ENCODE measurements at regions not wholly inside any gene's neighbourhood (a gene's known extent, or its start where the extent isn't known, plus 50 kb on each side); places are given as distances from the start of the nearest gene placed in this dataset.

GRCh38 chr10:130333185-130333584, 197.0 kb downstream of the GLRX3 start:
- Histone ChIP-seq H3K9me2 (ENCODE audit: low read depth, low read length) (no peaks in the 10 kb centered on the region), H3K36me3 (ENCODE audit: insufficient read depth, low read length) (no peaks in the 10 kb centered on the region), H3F3A (ENCODE audit: insufficient read depth, low read length) (no peaks in the 10 kb centered on the region), H3K9me3 (ENCODE audit: low read length) (no peaks in the 10 kb centered on the region), H3K9ac (ENCODE audit: low read length) (no peak overlapping the region), H3K79me2 (ENCODE audit: insufficient read depth, low read length) (no peaks in the 10 kb centered on the region), H3K27ac (ENCODE audit: low read depth, low read length, poor library complexity, severe bottlenecking) (no peak overlapping the region), H3K4me3 (ENCODE audit: low read depth, low read length, poor library complexity, severe bottlenecking) (no peak overlapping the region), H2AFZ (ENCODE audit: low read length) (no peak overlapping the region), H3K27me3 (ENCODE audit: insufficient read depth, low read length) (no peaks in the 10 kb centered on the region), H4K20me1 (ENCODE audit: insufficient read depth, low read length) (no peaks in the 10 kb centered on the region), H3K4me1 (ENCODE audit: insufficient read depth, low read length, severe bottlenecking) (no peaks in the 10 kb centered on the region), H3K4me2 (ENCODE audit: low read length) (no peak overlapping the region)
- TF ChIP-seq, protein P1, sequence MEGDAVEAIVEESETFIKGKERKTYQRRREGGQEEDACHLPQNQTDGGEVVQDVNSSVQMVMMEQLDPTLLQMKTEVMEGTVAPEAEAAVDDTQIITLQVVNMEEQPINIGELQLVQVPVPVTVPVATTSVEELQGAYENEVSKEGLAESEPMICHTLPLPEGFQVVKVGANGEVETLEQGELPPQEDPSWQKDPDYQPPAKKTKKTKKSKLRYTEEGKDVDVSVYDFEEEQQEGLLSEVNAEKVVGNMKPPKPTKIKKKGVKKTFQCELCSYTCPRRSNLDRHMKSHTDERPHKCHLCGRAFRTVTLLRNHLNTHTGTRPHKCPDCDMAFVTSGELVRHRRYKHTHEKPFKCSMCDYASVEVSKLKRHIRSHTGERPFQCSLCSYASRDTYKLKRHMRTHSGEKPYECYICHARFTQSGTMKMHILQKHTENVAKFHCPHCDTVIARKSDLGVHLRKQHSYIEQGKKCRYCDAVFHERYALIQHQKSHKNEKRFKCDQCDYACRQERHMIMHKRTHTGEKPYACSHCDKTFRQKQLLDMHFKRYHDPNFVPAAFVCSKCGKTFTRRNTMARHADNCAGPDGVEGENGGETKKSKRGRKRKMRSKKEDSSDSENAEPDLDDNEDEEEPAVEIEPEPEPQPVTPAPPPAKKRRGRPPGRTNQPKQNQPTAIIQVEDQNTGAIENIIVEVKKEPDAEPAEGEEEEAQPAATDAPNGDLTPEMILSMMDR (IDR thresholded peaks at IDR 0.05; ENCODE audit: low read length): peak; percentile 12; the same call in 1 of the 2 replicates
- TF ChIP-seq EZH2 (IDR thresholded peaks at IDR 0.05; ENCODE audit: borderline replicate concordance, low read length): no peak

- no peak for TF ChIP-seq EZH2 (IDR thresholded peaks at IDR 0.05; ENCODE audit: borderline replicate concordance, low read length)
- TF ChIP-seq, protein P1 (IDR thresholded peaks at IDR 0.05; ENCODE audit: low read length): no peak
- no peaks in the 10 kb centered on the region for H4K20me1 ChIP-seq (ENCODE audit: insufficient read depth, low read length)
Measured at GRCh38 chr10:130335336-130335735, 199.1 kb downstream of the GLRX3 start.

DNA sequence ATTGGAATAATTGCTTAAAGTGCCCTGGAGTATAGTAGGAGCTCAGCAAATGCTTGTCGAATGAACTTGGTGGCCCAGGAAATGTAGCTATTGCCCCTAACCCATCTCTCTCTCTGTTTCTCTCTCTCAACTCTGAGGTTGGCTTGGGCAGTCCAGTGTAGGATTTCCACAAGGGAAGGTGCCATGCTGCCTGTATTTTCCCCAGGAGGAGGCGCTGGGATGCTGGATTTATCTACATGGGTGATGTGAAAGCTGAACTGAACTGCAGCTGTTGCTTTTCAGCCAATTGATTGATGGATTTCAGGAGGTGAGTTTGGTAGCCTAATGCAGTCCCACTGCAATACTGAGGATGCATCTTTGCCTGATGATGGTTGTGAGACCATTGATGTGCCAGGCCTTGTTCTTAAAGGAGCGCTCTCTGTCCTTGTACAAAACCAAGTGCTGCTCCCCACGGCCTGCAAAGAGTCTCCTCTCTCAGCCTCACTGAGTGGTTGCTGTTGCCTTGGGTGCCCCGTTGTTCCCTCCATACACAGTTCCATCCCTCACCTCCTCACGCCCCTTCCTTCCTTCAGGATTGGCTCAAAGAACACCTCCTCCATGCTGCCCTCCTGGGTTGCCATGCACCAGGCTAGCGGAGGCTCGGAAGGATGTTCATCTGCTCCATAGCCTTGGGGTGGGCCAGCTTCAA, 200.6 kb downstream of the GLRX3 start:
- Histone ChIP-seq H3K9me2 (ENCODE audit: low read depth, low read length) (no peaks in the 10 kb centered on the region), H3K79me2 (ENCODE audit: insufficient read depth, low read length) (no peaks in the 10 kb centered on the region), H3K27me3 (ENCODE audit: insufficient read depth, low read length) (no peaks in the 10 kb centered on the region), H3K9me3 (ENCODE audit: low read length) (no peaks in the 10 kb centered on the region), H2AFZ (ENCODE audit: low read length) (no peak overlapping the region), H3K27ac (ENCODE audit: low read depth, low read length, poor library complexity, severe bottlenecking) (no peak overlapping the region), H3K9ac (ENCODE audit: low read length) (no peak overlapping the region), H4K20me1 (ENCODE audit: insufficient read depth, low read length) (no peaks in the 10 kb centered on the region), H3K4me2 (ENCODE audit: low read length) (no peak overlapping the region), H3K36me3 (ENCODE audit: insufficient read depth, low read length) (no peaks in the 10 kb centered on the region), H3K4me3 (ENCODE audit: low read depth, low read length, poor library complexity, severe bottlenecking) (no peak overlapping the region), H3K4me1 (ENCODE audit: insufficient read depth, low read length, severe bottlenecking) (no peaks in the 10 kb centered on the region), H3F3A (ENCODE audit: insufficient read depth, low read length) (no peaks in the 10 kb centered on the region)
- TF ChIP-seq, protein P1 (IDR thresholded peaks at IDR 0.05; ENCODE audit: low read length): peak; percentile 4; the same call in 1 of the 2 replicates
- TF ChIP-seq EZH2 (IDR thresholded peaks at IDR 0.05; ENCODE audit: borderline replicate concordance, low read length): no peak

More at GRCh38 chr10:130335336-130335735, 199.1 kb downstream of the GLRX3 start:
- no peak overlapping the region for H3K9ac ChIP-seq (ENCODE audit: low read length)
- H3K4me3 ChIP-seq (ENCODE audit: low read depth, low read length, poor library complexity, severe bottlenecking): no peak overlapping the region
- H3F3A ChIP-seq (ENCODE audit: insufficient read depth, low read length): no peaks in the 10 kb centered on the region
- H2AFZ ChIP-seq (ENCODE audit: low read length): no peak overlapping the region
- H3K79me2 ChIP-seq (ENCODE audit: insufficient read depth, low read length): no peaks in the 10 kb centered on the region
- H3K4me2 ChIP-seq (ENCODE audit: low read length): no peak overlapping the region
- no peaks in the 10 kb centered on the region for H3K9me2 ChIP-seq (ENCODE audit: low read depth, low read length)
- no peaks in the 10 kb centered on the region for H3K4me1 ChIP-seq (ENCODE audit: insufficient read depth, low read length, severe bottlenecking)
- no peaks in the 10 kb centered on the region for H3K36me3 ChIP-seq (ENCODE audit: insufficient read depth, low read length)
- no peaks in the 10 kb centered on the region for H3K27me3 ChIP-seq (ENCODE audit: insufficient read depth, low read length)
- no peaks in the 10 kb centered on the region for H3K9me3 ChIP-seq (ENCODE audit: low read length)
- no peak overlapping the region for H3K27ac ChIP-seq (ENCODE audit: low read depth, low read length, poor library complexity, severe bottlenecking)
